ENCODE measurements at regions not wholly inside any gene's neighbourhood (a gene's known extent, or its start where the extent isn't known, plus 50 kb on each side); places are given as distances from the start of the nearest gene placed in this dataset.
A peak's percentile ranks its signal among the peaks of the same experiment; 100 is the strongest.

GRCh38 chr5:114297915-114298314 is 64.0 kb upstream of the KCNN2 start:
- Histone ChIP-seq H3K79me2 (ENCODE audit: insufficient read depth, low read length) (no peaks in the 10 kb centered on the region), H3K27me3 (ENCODE audit: insufficient read depth, low read length) (peaks cover 27% of the 10 kb centered on the region), H3K4me3 (replicated peaks in 1 of 2; ENCODE audit: low read depth in 1 of 2, low read length in 2 of 2) (no peak overlapping the region), H3K4me2 (ENCODE audit: low read length) (no peak overlapping the region), H3K36me3 (ENCODE audit: control insufficient read depth in 1 of 2, insufficient read depth in 2 of 2, low read length in 2 of 2) (no peaks in the 10 kb centered on the region), H3K27ac (ENCODE audit: low read depth, low read length) (no peak overlapping the region), H3K9ac (ENCODE audit: low read length) (no peak overlapping the region), H3K9me2 (ENCODE audit: insufficient read depth) (no peaks in the 10 kb centered on the region), H4K20me1 (ENCODE audit: insufficient read depth) (no peaks in the 10 kb centered on the region), H3K4me1 (ENCODE audit: control insufficient read depth in 1 of 2, insufficient read depth in 2 of 2, low read length in 2 of 2) (no peaks in the 10 kb centered on the region), H3K9me3 (ENCODE audit: control insufficient read depth in 1 of 2, insufficient read depth in 1 of 2, low read depth in 1 of 2, low read length in 2 of 2) (no peaks in the 10 kb centered on the region), H2AFZ (ENCODE audit: low read depth, low read length, poor library complexity, severe bottlenecking) (no peak overlapping the region)
- RAD21 ChIA-PET (ENCODE audit: low non-redundant PET in 1 of 2, low total read pairs in 2 of 2, uncharacterized antibody in 2 of 2, unreplicated experiment in 2 of 2), result no interaction called here
- BruUV-seq (replicated peaks), result no TSS peak
- intact Hi-C loops (cut with micrococcal nuclease), result no loop called here
- POLR2A ChIA-PET, result no interaction called here
- DNase-seq (ENCODE audit: low read depth, low spot score), result no peak
- no peak for ATAC-seq
- TF ChIP-seq ZNF274 (IDR thresholded peaks at IDR 0.05; ENCODE audit: low read depth, low read length) (no peak), RAD21 (IDR thresholded peaks at IDR 0.05; ENCODE audit: low read depth) (no peak), EZH2 (IDR thresholded peaks at IDR 0.05) (no peak), SP1 (IDR thresholded peaks at IDR 0.05; ENCODE audit: low read depth) (no peak)
- CTCF ChIA-PET, result no interaction called here

GRCh38 chr5:114305402-114306207 is 56.3 kb upstream of the KCNN2 start:
- ChIA-PET CTCF (interaction anchor here (1.2 kb wide), 1 partner anchor 144 kb away, joined by 3 read pairs; no protein-coding TSS in a partner anchor), POLR2A (interaction anchor here (0.7 kb wide), 1 partner anchor 33 kb away, joined by 4 read pairs; no protein-coding TSS in a partner anchor), RAD21 (ENCODE audit: low non-redundant PET in 1 of 2, low total read pairs in 2 of 2, uncharacterized antibody in 2 of 2, unreplicated experiment in 2 of 2) (no interaction called here)
- no peaks in the 10 kb centered on the region for H4K20me1 ChIP-seq (ENCODE audit: insufficient read depth)
- TF ChIP-seq YY1 (IDR thresholded peaks at IDR 0.05; ENCODE audit: extremely low read depth, insufficient replicate concordance, low read depth, low read length) (no peak), CTCF (IDR thresholded peaks at IDR 0.05 in 2 of 3, conservative IDR thresholded peaks at IDR 0.05 in 1 of 3; ENCODE audit: borderline replicate concordance in 1 of 3, insufficient read depth in 1 of 3, low read depth in 2 of 3, low read length in 2 of 3) (peak; percentile 25 to 50 (median 26); a peak in 4 of 6 replicates), SIN3A (IDR thresholded peaks at IDR 0.05; ENCODE audit: low read depth) (no peak), RAD21 (IDR thresholded peaks at IDR 0.05; ENCODE audit: low read depth) (peak; percentile 43), JUND (IDR thresholded peaks at IDR 0.05) (no peak)
- H3K27ac ChIP-seq (ENCODE audit: low read depth, low read length), result no peak overlapping the region
- H3K4me1 ChIP-seq (ENCODE audit: control insufficient read depth in 1 of 2, insufficient read depth in 2 of 2, low read length in 2 of 2), result no peaks in the 10 kb centered on the region
- peaks cover 16% of the 10 kb centered on the region for H3K27me3 ChIP-seq (ENCODE audit: insufficient read depth, low read length)
- no peak overlapping the region for H3K4me3 ChIP-seq (replicated peaks in 1 of 2; ENCODE audit: low read depth in 1 of 2, low read length in 2 of 2)
- H3K9me2 ChIP-seq (ENCODE audit: insufficient read depth), result no peaks in the 10 kb centered on the region
- no peaks in the 10 kb centered on the region for H3K36me3 ChIP-seq (ENCODE audit: control insufficient read depth in 1 of 2, insufficient read depth in 2 of 2, low read length in 2 of 2)
- no peaks in the 10 kb centered on the region for H3K9me3 ChIP-seq (ENCODE audit: control insufficient read depth in 1 of 2, insufficient read depth in 1 of 2, low read depth in 1 of 2, low read length in 2 of 2)
- no peak overlapping the region for H3K9ac ChIP-seq (ENCODE audit: low read length)
- DNase-seq (ENCODE audit: low read depth, low spot score), result no peak
- intact Hi-C loops (cut with micrococcal nuclease), result loop anchor here (10.0 kb wide), 1 partner anchor 241 kb away; no protein-coding TSS in a partner anchor
- no peaks in the 10 kb centered on the region for H3K79me2 ChIP-seq (ENCODE audit: insufficient read depth, low read length)
- ATAC-seq, result peak; percentile 63; the same call in 1 of the 2 replicates
- no peak overlapping the region for H2AFZ ChIP-seq (ENCODE audit: low read depth, low read length, poor library complexity, severe bottlenecking)
- no TSS peak for BruUV-seq (replicated peaks)
- H3K4me2 ChIP-seq (ENCODE audit: low read length), result no peak overlapping the region
